IMR-90 (cell line): ENCODE measurements at regions not wholly inside any gene's neighbourhood (a gene's known extent, or its start where the extent isn't known, plus 50 kb on each side); places are given as distances from the start of the nearest gene placed in this dataset.

Experiments
- ATAC-seq: fragments of 200-7000 bp; cut with Tn5 transposase; 2 replicates; pipeline ENCODE4 v1.9.1; 2020; ENCODE audit warnings: low read depth, mild to moderate bottlenecking, moderate library complexity
- BruUV-seq: library from RNA; stranded (reverse); fragments of 400-500 nt; replicated peaks from 2 replicates; lab custom pipeline; 2021; lab: Mats Ljungman, UMichigan
- CTCF ChIA-PET: fragments of 300-600 bp; formaldehyde crosslinking; extraction: SDS; loops from one replicate; lab custom pipeline; 2021; ENCODE audit warnings: antibody characterized with exemption; lab: Yijun Ruan, JAX
- POLR2A ChIA-PET: fragments of 300-600 bp; sonication (Branson Sonifier 250); formaldehyde crosslinking; loops from one replicate; lab custom pipeline; 2022; ENCODE audit warnings: antibody characterized with exemption; ENCODE audit not compliant: unreplicated experiment; lab: Charles Lee
- DNase-seq: peaks from one replicate; pipeline ENCODE4 v3.0.0; 2013
- H2AFZ ChIP-seq: replicated peaks from 2 replicates; pipeline ENCODE3; 2013; ENCODE audit warnings: low read length, mild to moderate bottlenecking; ENCODE audit not compliant: poor library complexity
- H2AK5ac ChIP-seq: 2 replicates; pipeline ENCODE4 v1.6.1; 2013; ENCODE audit warnings: low read depth, low read length, inconsistent platforms
- H2AK9ac ChIP-seq: replicated peaks from 2 replicates; pipeline ENCODE3; 2013; ENCODE audit warnings: mild to moderate bottlenecking, low read depth, low read length, moderate library complexity; ENCODE audit not compliant: poor library complexity
- H2BK120ac ChIP-seq: 2 replicates; pipeline ENCODE4 v1.6.1; 2013; ENCODE audit warnings: low read depth, low read length, inconsistent platforms
- H2BK15ac ChIP-seq: 3 replicates; pipeline ENCODE4 v1.6.1; 2013; ENCODE audit warnings: low read depth, low read length, inconsistent platforms
- H2BK20ac ChIP-seq: 2 replicates; pipeline ENCODE4 v1.6.1; 2013; ENCODE audit warnings: low read depth, mild to moderate bottlenecking, inconsistent platforms, low read length, moderate library complexity
- H2BK5ac ChIP-seq: 2 replicates; pipeline ENCODE4 v1.6.1; 2013; ENCODE audit warnings: mild to moderate bottlenecking, low read depth, low read length, inconsistent platforms; ENCODE audit not compliant: poor library complexity, severe bottlenecking
- H3K14ac ChIP-seq: replicated peaks from 2 replicates; pipeline ENCODE4 v1.6.1; 2013; ENCODE audit warnings: low read depth, low read length, inconsistent platforms
- H3K18ac ChIP-seq: 2 replicates; pipeline ENCODE4 v1.6.1; 2013; ENCODE audit warnings: low read depth, low read length, control low read depth
- H3K23ac ChIP-seq: 2 replicates; pipeline ENCODE4 v1.6.1; 2013; ENCODE audit warnings: low read depth, low read length, inconsistent platforms
- H3K27ac ChIP-seq: 2 replicates; pipeline ENCODE4 v1.5.1; 2013; ENCODE audit warnings: mild to moderate bottlenecking, control low read depth, low read length; ENCODE audit not compliant: insufficient read depth
- H3K27me3 ChIP-seq: 2 replicates; pipeline ENCODE4 v1.6.1; 2013; ENCODE audit warnings: low read length; ENCODE audit not compliant: control insufficient read depth, insufficient read depth
- H3K36me3 ChIP-seq: 2 replicates; pipeline ENCODE4 v1.6.1; 2013; ENCODE audit warnings: low read length, mixed read lengths; ENCODE audit not compliant: control insufficient read depth, insufficient read depth
- H3K4ac ChIP-seq: 2 replicates; pipeline ENCODE4 v1.6.1; 2013; ENCODE audit warnings: low read depth, low read length, inconsistent platforms
- H3K4me1 ChIP-seq: 2 replicates; pipeline ENCODE4 v1.6.1; 2013; ENCODE audit warnings: low read length, mixed read lengths; ENCODE audit not compliant: control insufficient read depth, insufficient read depth
- H3K4me2 ChIP-seq: 2 replicates; pipeline ENCODE4 v1.6.1; 2013; ENCODE audit warnings: low read depth, mild to moderate bottlenecking, control low read depth, low read length, moderate library complexity
- H3K4me3 ChIP-seq: 2 replicates; pipeline ENCODE4 v1.5.1; 2013; ENCODE audit warnings: low read depth, mild to moderate bottlenecking, control low read depth, low read length, moderate library complexity; ENCODE audit not compliant: insufficient read depth
- H3K56ac ChIP-seq: 2 replicates; pipeline ENCODE4 v1.6.1; 2013; ENCODE audit warnings: low read length, inconsistent platforms; ENCODE audit not compliant: insufficient read depth; ENCODE audit errors: extremely low read depth
- H3K79me1 ChIP-seq, 2 experiments: 2 replicates each; pipeline ENCODE4 v1.6.1; 2013; ENCODE audit warnings: low read length in 2 of 2, inconsistent platforms in 1 of 2, low read depth in 1 of 2
- H3K9ac ChIP-seq: 2 replicates; pipeline ENCODE4 v1.6.1; 2013; ENCODE audit warnings: low read depth, low read length, control low read depth
- H3K9me1 ChIP-seq: 2 replicates; pipeline ENCODE4 v1.6.1; 2013; ENCODE audit warnings: low read length, inconsistent platforms; ENCODE audit not compliant: insufficient read depth
- H3K9me3 ChIP-seq: 2 replicates; pipeline ENCODE4 v1.6.1; 2013; ENCODE audit warnings: low read length; ENCODE audit not compliant: control insufficient read depth, insufficient read depth
- H4K20me1 ChIP-seq: 2 replicates; pipeline ENCODE4 v1.6.1; 2013; ENCODE audit warnings: low read length, inconsistent platforms; ENCODE audit not compliant: insufficient read depth
- H4K5ac ChIP-seq: 2 replicates; pipeline ENCODE4 v1.6.1; 2013; ENCODE audit warnings: mild to moderate bottlenecking, low read depth, low read length, control low read depth
- H4K8ac ChIP-seq, 2 experiments: 2 replicates each; pipeline ENCODE4 v1.6.1; 2013; ENCODE audit warnings: low read depth in 2 of 2, low read length in 2 of 2, control low read depth in 1 of 2, inconsistent platforms in 1 of 2
- H4K91ac ChIP-seq: 2 replicates; pipeline ENCODE4 v1.6.1; 2013; ENCODE audit warnings: low read depth, low read length, inconsistent platforms; ENCODE audit not compliant: insufficient read depth
- BHLHE40 ChIP-seq: fragments of 150-350 bp; IDR thresholded peaks from 2 replicates; pipeline ENCODE4 v1.6.1; 2016; ENCODE audit warnings: mild to moderate bottlenecking, low read depth, low read length
- CEBPB ChIP-seq: IDR thresholded peaks from 2 replicates; pipeline ENCODE4 v1.6.1; 2012; ENCODE audit warnings: low read depth, low read length, improper control_type of control experiment
- CHD1 ChIP-seq: IDR thresholded peaks from 2 replicates; pipeline ENCODE4 v1.6.1; 2012; ENCODE audit warnings: low read depth, low read length, improper control_type of control experiment
- FOS ChIP-seq: fragments of 150-350 bp; IDR thresholded peaks from 2 replicates; pipeline ENCODE4 v1.6.1; 2016; ENCODE audit warnings: low read depth, low read length
- MAFK ChIP-seq: IDR thresholded peaks from 2 replicates; pipeline ENCODE4 v1.6.1; 2012; ENCODE audit warnings: low read depth, low read length, improper control_type of control experiment
- MAZ ChIP-seq: IDR thresholded peaks from 2 replicates; pipeline ENCODE4 v1.6.1; 2012; ENCODE audit warnings: low read depth, mild to moderate bottlenecking, low read length, improper control_type of control experiment, moderate library complexity, borderline replicate concordance
- MXI1 ChIP-seq: IDR thresholded peaks from 2 replicates; pipeline ENCODE4 v1.6.1; 2012; ENCODE audit warnings: low read depth, mild to moderate bottlenecking, low read length, moderate library complexity, borderline replicate concordance
- NFE2L2 ChIP-seq: fragments of 150-350 bp; IDR thresholded peaks from 2 replicates; pipeline ENCODE4 v1.6.1; 2016; ENCODE audit warnings: low read depth, mild to moderate bottlenecking, low read length
- POLR2A ChIP-seq: IDR thresholded peaks from 2 replicates; pipeline ENCODE4 v1.6.1; 2012; ENCODE audit warnings: mild to moderate bottlenecking, low read depth, low read length
- RAD21 ChIP-seq: IDR thresholded peaks from 2 replicates; pipeline ENCODE4 v1.6.1; 2012; ENCODE audit warnings: low read length, improper control_type of control experiment
- RCOR1 ChIP-seq: IDR thresholded peaks from 2 replicates; pipeline ENCODE4 v1.6.1; 2012; ENCODE audit warnings: mild to moderate bottlenecking, low read length, improper control_type of control experiment; ENCODE audit not compliant: insufficient replicate concordance
- RFX5 ChIP-seq: IDR thresholded peaks from 2 replicates; pipeline ENCODE4 v1.8.0; 2012; ENCODE audit warnings: low read depth, mild to moderate bottlenecking, low read length, moderate library complexity
- SMC3 ChIP-seq: fragments of 150-350 bp; IDR thresholded peaks from 2 replicates; pipeline ENCODE4 v1.6.1; 2016; ENCODE audit warnings: low read depth, mild to moderate bottlenecking, antibody characterized with exemption, low read length, moderate library complexity
- WGBS, 2 experiments: methylation state at CpG; one replicate each; pipeline versions ENCODE4 v1.1.5 to v1.1.7; 2013; ENCODE audit warnings: missing lambda C conversion rate in 2 of 2; ENCODE audit not compliant: insufficient read length in 1 of 2; ENCODE audit errors: extremely low coverage in 2 of 2; 5-methylcytosine and 5-hydroxymethylcytosine counted together
- dilution Hi-C: fragments of 300-500 bp; cut with HindIII; formaldehyde crosslinking; loops from one replicate; pipeline ENCODE4 v1.14.3; 2018; ENCODE audit warnings: low sequenced_read_pairs; ENCODE audit not compliant: unreplicated experiment
- in situ Hi-C: fragments of 300-500 bp; cut with MboI; formaldehyde crosslinking; loops from 3 replicates; pipeline ENCODE4 v1.14.3; 2019; ENCODE audit warnings: low sequenced_read_pairs, inconsistent platforms, mixed read lengths
- intact Hi-C: fragments of 100-400 bp; cut with micrococcal nuclease; formaldehyde crosslinking; loops from 2 replicates; pipeline ENCODE4 v1.10.0; 2022
- TF ChIP-seq, protein P1 (sequence below): conservative IDR thresholded peaks from 2 replicates; pipeline ENCODE4 v1.5.1; 2012; ENCODE audit warnings: mild to moderate bottlenecking, low read depth, low read length, improper control_type of control experiment
- TF ChIP-seq, protein P2 (sequence below): fragments of 150-350 bp; IDR thresholded peaks from 2 replicates; pipeline ENCODE4 v1.6.1; 2017; ENCODE audit warnings: mild to moderate bottlenecking, antibody characterized with exemption, low read length, low read depth
- TF ChIP-seq, protein P3 (sequence below): fragments of 150-350 bp; IDR thresholded peaks from 2 replicates; pipeline ENCODE4 v1.6.1; 2016; ENCODE audit warnings: low read depth, mild to moderate bottlenecking, low read length, moderate library complexity, borderline replicate concordance

DNA sequence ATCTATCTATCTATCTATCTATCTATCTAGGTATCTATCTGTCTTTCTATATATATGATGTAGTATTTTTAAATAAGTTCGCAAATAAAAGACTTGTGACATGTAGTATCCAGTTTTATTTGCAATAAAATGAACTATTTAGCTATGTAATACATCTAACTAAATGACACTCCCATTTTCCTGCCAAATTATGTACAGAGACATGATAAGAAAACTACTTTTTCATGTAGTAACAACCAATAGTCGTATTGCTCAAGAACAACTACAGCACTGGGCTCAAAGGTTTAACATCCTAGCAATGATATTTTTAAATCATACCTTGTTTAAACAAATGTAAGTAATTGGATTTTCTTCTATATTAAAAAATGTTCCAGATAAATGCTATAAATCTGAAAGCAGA lies 55.5 kb upstream of the FLRT2 start:
- Histone ChIP-seq H4K91ac (no peak overlapping the region), H3K9me1 (no peaks in the 10 kb centered on the region), H3K4me3 (no peak overlapping the region), H3K27me3 (no peaks in the 10 kb centered on the region), H2AK5ac (no peak overlapping the region), H3K23ac (no peak overlapping the region), H4K8ac (no peak overlapping the region), H2BK15ac (no peak overlapping the region), H2BK5ac (no peak overlapping the region), H2BK120ac (no peak overlapping the region), H3K79me1 (no peaks in the 10 kb centered on the region), H2BK20ac (no peak overlapping the region), H3K9ac (no peak overlapping the region), H3K14ac (no peak overlapping the region), H4K20me1 (no peaks in the 10 kb centered on the region), H3K4me1 (peaks cover 2% of the 10 kb centered on the region; the same call in 1 of the 2 replicates), H4K5ac (no peak overlapping the region), H3K18ac (no peak overlapping the region), H3K56ac (no peak overlapping the region), H3K27ac (no peak overlapping the region), H3K9me3 (no peaks in the 10 kb centered on the region), H3K4ac (no peak overlapping the region), H2AFZ (no peak overlapping the region), H3K4me2 (no peak overlapping the region), H3K36me3 (no peaks in the 10 kb centered on the region), H2AK9ac (no peak overlapping the region)
- DNase-seq (no peak), ATAC-seq (no peak)
- ChIA-PET CTCF (no interaction called here), POLR2A (no interaction called here)
- no TSS peak for BruUV-seq
- WGBS, 2 experiments: no CpG with 5 or more reads among the region's 2 CpGs
- dilution Hi-C loops: no loop called here
- intact Hi-C loops: no loop called here
- no peak for TF ChIP-seq FOS
- no peak for TF ChIP-seq RFX5
- no peak for TF ChIP-seq CHD1
- TF ChIP-seq BHLHE40: no peak
- TF ChIP-seq, protein P1, sequence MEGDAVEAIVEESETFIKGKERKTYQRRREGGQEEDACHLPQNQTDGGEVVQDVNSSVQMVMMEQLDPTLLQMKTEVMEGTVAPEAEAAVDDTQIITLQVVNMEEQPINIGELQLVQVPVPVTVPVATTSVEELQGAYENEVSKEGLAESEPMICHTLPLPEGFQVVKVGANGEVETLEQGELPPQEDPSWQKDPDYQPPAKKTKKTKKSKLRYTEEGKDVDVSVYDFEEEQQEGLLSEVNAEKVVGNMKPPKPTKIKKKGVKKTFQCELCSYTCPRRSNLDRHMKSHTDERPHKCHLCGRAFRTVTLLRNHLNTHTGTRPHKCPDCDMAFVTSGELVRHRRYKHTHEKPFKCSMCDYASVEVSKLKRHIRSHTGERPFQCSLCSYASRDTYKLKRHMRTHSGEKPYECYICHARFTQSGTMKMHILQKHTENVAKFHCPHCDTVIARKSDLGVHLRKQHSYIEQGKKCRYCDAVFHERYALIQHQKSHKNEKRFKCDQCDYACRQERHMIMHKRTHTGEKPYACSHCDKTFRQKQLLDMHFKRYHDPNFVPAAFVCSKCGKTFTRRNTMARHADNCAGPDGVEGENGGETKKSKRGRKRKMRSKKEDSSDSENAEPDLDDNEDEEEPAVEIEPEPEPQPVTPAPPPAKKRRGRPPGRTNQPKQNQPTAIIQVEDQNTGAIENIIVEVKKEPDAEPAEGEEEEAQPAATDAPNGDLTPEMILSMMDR: no peak
- TF ChIP-seq, protein P2, sequence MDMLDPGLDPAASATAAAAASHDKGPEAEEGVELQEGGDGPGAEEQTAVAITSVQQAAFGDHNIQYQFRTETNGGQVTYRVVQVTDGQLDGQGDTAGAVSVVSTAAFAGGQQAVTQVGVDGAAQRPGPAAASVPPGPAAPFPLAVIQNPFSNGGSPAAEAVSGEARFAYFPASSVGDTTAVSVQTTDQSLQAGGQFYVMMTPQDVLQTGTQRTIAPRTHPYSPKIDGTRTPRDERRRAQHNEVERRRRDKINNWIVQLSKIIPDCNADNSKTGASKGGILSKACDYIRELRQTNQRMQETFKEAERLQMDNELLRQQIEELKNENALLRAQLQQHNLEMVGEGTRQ: no peak
- no peak for TF ChIP-seq POLR2A
- TF ChIP-seq MXI1: no peak
- no peak for TF ChIP-seq RCOR1
- TF ChIP-seq NFE2L2: no peak
- TF ChIP-seq, protein P3, sequence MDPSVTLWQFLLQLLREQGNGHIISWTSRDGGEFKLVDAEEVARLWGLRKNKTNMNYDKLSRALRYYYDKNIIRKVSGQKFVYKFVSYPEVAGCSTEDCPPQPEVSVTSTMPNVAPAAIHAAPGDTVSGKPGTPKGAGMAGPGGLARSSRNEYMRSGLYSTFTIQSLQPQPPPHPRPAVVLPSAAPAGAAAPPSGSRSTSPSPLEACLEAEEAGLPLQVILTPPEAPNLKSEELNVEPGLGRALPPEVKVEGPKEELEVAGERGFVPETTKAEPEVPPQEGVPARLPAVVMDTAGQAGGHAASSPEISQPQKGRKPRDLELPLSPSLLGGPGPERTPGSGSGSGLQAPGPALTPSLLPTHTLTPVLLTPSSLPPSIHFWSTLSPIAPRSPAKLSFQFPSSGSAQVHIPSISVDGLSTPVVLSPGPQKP: no peak
- TF ChIP-seq RAD21: no peak
- no peak for TF ChIP-seq SMC3
- TF ChIP-seq MAZ: no peak
- TF ChIP-seq CEBPB: no peak
- no peak for TF ChIP-seq MAFK
- in situ Hi-C loops: no loop called here
